HEK293T (cell line): ENCODE measurements at regions not wholly inside any gene's neighbourhood (a gene's known extent, or its start where the extent isn't known, plus 50 kb on each side); places are given as distances from the start of the nearest gene placed in this dataset.

Experiments used
- CTCF ChIA-PET: fragments of 350-600 bp; formaldehyde crosslinking; extraction: SDS; loops from one replicate; lab custom pipeline; 2021; ENCODE audit warnings: antibody characterized with exemption, inconsistent platforms; lab: Yijun Ruan, JAX
- POLR2A ChIA-PET: fragments of 350-600 bp; formaldehyde crosslinking; extraction: SDS; loops from one replicate; lab custom pipeline; 2020; ENCODE audit warnings: antibody characterized with exemption, inconsistent platforms; lab: Yijun Ruan, JAX
- DNase-seq: peaks from one replicate; pipeline ENCODE4 v3.0.0; 2012; ENCODE audit warnings: mixed read lengths; ENCODE audit errors: extremely low spot score
- ARNT ChIP-seq: fragments of 450-650 bp; IDR thresholded peaks from 2 replicates; pipeline ENCODE4 v1.6.1; 2017; ENCODE audit warnings: mild to moderate bottlenecking
- BHLHE40 ChIP-seq: fragments of 450-650 bp; IDR thresholded peaks from 2 replicates; pipeline ENCODE4 v1.6.1; 2016; ENCODE audit warnings: mild to moderate bottlenecking, moderate library complexity, borderline replicate concordance
- CTBP1 ChIP-seq: fragments of 450-650 bp; IDR thresholded peaks from 2 replicates; pipeline ENCODE4 v1.6.1; 2016; ENCODE audit warnings: borderline replicate concordance
- ELF4 ChIP-seq: fragments of 450-650 bp; IDR thresholded peaks from 2 replicates; pipeline ENCODE4 v1.6.1; 2017; ENCODE audit warnings: antibody characterized with exemption
- FOXA1 ChIP-seq: fragments of 450-650 bp; IDR thresholded peaks from 2 replicates; pipeline ENCODE4 v1.6.1; 2016; ENCODE audit warnings: mild to moderate bottlenecking
- FOXK2 ChIP-seq: fragments of 450-650 bp; IDR thresholded peaks from 2 replicates; pipeline ENCODE4 v1.6.1; 2016; ENCODE audit warnings: mild to moderate bottlenecking
- FOXM1 ChIP-seq: fragments of 450-650 bp; IDR thresholded peaks from 2 replicates; pipeline ENCODE4 v1.6.1; 2017; ENCODE audit warnings: mild to moderate bottlenecking, borderline replicate concordance
- HDGF ChIP-seq: fragments of 450-650 bp; IDR thresholded peaks from 2 replicates; pipeline ENCODE4 v1.6.1; 2017; ENCODE audit warnings: antibody characterized with exemption, borderline replicate concordance
- L3MBTL2 ChIP-seq: fragments of 450-650 bp; conservative IDR thresholded peaks from 2 replicates; pipeline ENCODE4 v1.6.1; 2016; ENCODE audit warnings: mild to moderate bottlenecking
- LEF1 ChIP-seq: fragments of 450-650 bp; IDR thresholded peaks from 2 replicates; pipeline ENCODE4 v1.6.1; 2017; ENCODE audit warnings: mild to moderate bottlenecking, borderline replicate concordance
- NFRKB ChIP-seq: fragments of 450-650 bp; IDR thresholded peaks from 2 replicates; pipeline ENCODE4 v1.6.1; 2016; ENCODE audit warnings: mild to moderate bottlenecking, moderate library complexity
- SP1 ChIP-seq: fragments of 450-650 bp; IDR thresholded peaks from 2 replicates; pipeline ENCODE4 v1.6.1; 2017
- SUZ12 ChIP-seq: fragments of 450-650 bp; IDR thresholded peaks from 2 replicates; pipeline ENCODE4 v1.6.1; 2016; ENCODE audit warnings: mild to moderate bottlenecking
- TARDBP ChIP-seq: fragments of 450-650 bp; IDR thresholded peaks from 2 replicates; pipeline ENCODE4 v1.6.1; 2016
- ZNF384 ChIP-seq: fragments of 450-650 bp; IDR thresholded peaks from 2 replicates; pipeline ENCODE4 v1.6.1; 2016
- TF ChIP-seq, protein P1 (sequence below): fragments of 450-650 bp; IDR thresholded peaks from 2 replicates; pipeline ENCODE4 v1.6.1; 2016

DNA sequence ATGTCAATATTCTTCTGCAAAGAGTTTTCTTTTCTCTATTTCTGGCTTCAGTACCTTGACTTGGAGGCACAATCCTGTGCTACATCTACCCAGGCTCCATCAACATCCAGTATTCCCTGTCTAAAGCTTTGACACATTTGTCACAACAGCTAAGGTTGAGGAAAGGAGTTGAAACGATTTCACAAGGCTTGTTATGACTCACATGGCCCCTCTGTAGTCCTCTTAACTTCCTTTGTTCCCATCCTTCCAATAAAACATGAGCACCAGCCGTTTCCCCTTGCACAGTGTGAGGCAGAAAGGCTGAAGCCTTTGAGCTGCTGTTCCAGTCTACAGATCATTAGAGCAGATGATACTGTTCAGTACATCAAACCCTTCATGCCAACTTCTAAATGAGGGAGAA is 163.0 kb upstream of the TMCO5A start:
- no peak for TF ChIP-seq L3MBTL2
- CTCF ChIA-PET, result no interaction called here
- POLR2A ChIA-PET, result no interaction called here
- DNase-seq, result no peak

DNA sequence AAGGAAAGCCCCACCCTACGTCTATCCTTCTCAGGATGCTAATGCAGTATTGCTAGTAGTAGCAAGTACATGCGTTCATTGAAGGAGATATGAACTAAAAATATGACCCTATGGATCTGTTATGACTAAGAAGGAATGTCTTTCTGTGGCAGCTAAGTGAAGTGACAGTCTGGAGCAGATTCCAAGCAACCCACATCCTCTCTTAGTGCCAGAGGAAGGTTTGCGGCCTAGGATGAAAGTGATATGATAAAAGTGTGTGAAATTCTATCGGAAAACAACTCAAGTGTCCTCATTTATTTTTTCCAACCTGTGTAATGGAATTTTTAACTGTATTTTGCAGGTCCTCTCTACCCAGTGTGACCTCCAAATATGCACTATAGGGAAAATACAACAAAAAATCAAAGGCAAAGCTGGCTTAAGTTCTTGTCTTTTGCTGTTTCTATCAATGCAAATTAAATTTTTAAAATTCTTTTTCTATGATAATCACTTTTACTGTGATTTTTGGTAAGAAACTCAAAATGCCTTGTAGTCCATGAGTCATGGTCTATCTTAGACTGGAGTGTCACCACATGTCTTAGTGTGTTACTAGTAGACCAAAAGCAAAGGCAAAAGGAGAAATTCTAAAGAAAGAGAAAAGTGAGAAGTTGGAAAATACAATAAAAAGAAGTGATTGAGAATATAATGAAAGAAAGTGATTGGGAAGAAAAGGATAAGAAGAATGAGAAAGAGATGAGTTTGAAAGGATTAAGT is 161.2 kb upstream of the TMCO5A start:
- POLR2A ChIA-PET, result no interaction called here
- CTCF ChIA-PET, result no interaction called here
- no peak for TF ChIP-seq CTBP1
- no peak for TF ChIP-seq LEF1
- TF ChIP-seq NFRKB, result no peak
- no peak for TF ChIP-seq HDGF
- no peak for TF ChIP-seq ELF4
- DNase-seq, result no peak

DNA sequence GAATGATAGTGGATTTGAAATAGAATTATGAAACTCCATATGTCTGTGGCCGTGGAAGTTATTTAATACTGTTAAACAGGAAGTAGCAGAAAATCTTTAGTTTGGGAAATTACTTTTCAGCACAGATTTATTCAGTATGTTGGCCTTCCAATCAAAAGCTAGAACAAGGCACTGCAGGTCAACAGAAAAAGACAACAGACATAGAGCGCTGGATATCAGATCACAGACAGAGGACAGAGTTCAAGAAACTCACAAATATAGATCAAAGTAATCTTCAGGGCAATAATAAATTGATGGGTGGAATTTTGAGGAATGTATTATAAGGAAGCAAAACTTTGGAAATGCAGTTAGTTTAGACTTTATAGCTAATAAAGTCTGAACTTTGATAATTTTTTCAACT is 159.5 kb upstream of the TMCO5A start:
- TF ChIP-seq ELF4, result no peak
- TF ChIP-seq FOXA1, result no peak
- TF ChIP-seq BHLHE40, result no peak
- no peak for TF ChIP-seq LEF1
- no peak for TF ChIP-seq FOXM1
- TF ChIP-seq SUZ12, result no peak
- TF ChIP-seq ARNT, result no peak
- CTCF ChIA-PET, result no interaction called here
- DNase-seq, result no peak
- POLR2A ChIA-PET, result no interaction called here

DNA sequence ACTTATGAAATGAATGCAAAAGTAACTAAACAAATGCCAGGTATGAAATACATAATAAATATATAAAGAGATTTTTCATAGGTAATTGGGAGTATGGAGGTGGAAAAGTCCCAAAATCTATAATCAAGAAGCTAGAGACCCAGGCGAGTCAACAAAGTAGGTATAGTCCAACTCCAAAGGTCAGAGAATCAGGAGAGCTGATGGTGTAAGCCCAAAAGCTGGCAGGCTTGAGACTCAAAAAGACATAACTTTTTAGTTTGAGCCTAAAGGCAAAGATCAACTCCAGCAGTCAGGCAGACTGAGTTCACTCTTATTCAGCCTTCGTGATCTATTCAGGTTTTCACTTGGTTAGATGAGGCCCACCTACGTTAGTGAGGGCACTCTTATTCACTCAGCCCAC is 157.4 kb upstream of the TMCO5A start:
- ChIA-PET POLR2A (no interaction called here), CTCF (no interaction called here)
- no peak for TF ChIP-seq ELF4
- no peak for TF ChIP-seq ZNF384
- TF ChIP-seq CTBP1, result no peak
- no peak for TF ChIP-seq SUZ12
- TF ChIP-seq HDGF, result no peak
- no peak for TF ChIP-seq FOXM1
- TF ChIP-seq ARNT, result no peak
- no peak for TF ChIP-seq LEF1
- DNase-seq, result no peak

DNA sequence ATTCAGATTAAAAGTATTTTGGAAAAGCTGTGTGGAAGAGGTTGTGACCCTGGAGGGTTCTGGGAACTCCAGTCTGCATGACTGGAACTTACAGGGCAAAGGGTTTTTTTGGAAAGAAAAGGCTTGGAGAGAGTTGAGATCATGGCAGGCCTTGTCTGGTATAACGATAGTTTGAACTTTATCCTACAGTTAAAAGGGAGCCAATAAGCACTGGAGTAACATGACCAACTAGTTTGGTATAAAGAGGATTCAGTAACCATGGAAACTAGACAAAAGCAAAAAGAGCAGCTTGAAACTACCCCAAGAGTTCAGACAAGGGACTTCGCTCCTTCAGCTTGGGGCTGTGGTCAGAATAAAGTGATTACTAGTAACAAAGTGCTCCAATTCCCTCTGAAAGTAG is 151.2 kb upstream of the TMCO5A start:
- TF ChIP-seq ZNF384 (no peak), ELF4 (no peak)
- POLR2A ChIA-PET, result no interaction called here
- DNase-seq, result no peak
- CTCF ChIA-PET, result interaction anchor here (0.8 kb wide), 1 partner anchor 168 kb away, joined by 3 read pairs; no protein-coding TSS in a partner anchor

DNA sequence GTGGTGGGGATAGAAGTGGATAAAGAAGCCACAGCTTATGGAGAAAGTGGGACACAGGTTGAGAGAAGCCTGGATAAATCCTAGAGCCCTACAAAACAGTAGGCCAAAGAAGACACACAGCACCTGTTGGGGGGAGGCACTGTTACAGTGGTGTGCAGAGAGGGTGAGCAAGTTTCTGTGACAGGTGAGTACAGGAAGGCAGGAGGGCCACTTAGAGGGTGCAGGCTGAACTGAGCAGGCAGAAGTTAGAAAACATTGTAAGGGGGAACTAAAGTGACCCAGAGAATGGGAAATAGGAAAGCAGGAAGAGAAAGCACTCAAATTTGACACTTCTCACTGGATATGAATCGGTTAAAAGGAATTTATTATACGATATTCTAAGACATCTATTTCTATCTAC is 146.1 kb upstream of the TMCO5A start:
- TF ChIP-seq FOXA1 (no peak), LEF1 (no peak), NFRKB (no peak), FOXK2 (no peak), FOXM1 (no peak), TARDBP (no peak)
- ChIA-PET CTCF (no interaction called here), POLR2A (no interaction called here)
- DNase-seq, result no peak

DNA sequence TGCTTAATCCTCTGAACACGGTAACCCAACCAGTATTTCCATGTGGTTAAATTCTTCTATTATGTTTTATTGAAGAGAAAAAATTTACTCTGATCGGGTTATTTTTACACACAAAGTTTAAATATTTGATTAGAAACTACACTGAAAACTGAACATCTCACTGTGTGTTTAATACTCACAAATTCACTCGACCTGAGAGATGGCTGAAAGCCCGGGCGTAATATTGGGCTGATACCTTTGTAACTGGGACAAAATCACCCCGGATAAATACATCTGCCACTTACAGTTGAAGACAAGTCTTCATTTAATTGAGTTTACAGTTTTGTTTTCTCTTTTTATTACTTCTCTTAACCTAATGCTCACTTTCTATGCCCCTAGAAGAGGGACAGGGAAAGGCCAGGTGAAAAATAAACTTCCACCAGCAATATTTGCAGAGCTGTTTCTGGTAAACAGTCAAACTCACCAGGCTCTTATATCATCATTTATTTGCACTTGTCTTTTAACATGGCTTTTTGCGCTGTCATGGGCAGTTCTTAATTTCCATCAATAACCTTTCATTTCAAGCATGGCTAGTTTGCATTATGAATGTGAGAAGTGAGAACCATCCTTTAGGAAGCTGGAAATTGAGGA is 145.6 kb upstream of the TMCO5A start:
- CTCF ChIA-PET, result no interaction called here
- POLR2A ChIA-PET, result no interaction called here
- TF ChIP-seq HDGF (no peak), FOXA1 (no peak), SUZ12 (no peak), FOXK2 (no peak), CTBP1 (no peak), SP1 (no peak), FOXM1 (no peak), L3MBTL2 (no peak), BHLHE40 (no peak), ZNF384 (no peak), ELF4 (no peak), ARNT (no peak), LEF1 (no peak), NFRKB (no peak), TARDBP (no peak)
- TF ChIP-seq, protein P1, sequence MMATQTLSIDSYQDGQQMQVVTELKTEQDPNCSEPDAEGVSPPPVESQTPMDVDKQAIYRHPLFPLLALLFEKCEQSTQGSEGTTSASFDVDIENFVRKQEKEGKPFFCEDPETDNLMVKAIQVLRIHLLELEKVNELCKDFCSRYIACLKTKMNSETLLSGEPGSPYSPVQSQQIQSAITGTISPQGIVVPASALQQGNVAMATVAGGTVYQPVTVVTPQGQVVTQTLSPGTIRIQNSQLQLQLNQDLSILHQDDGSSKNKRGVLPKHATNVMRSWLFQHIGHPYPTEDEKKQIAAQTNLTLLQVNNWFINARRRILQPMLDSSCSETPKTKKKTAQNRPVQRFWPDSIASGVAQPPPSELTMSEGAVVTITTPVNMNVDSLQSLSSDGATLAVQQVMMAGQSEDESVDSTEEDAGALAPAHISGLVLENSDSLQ, result no peak
- DNase-seq, result no peak

DNA sequence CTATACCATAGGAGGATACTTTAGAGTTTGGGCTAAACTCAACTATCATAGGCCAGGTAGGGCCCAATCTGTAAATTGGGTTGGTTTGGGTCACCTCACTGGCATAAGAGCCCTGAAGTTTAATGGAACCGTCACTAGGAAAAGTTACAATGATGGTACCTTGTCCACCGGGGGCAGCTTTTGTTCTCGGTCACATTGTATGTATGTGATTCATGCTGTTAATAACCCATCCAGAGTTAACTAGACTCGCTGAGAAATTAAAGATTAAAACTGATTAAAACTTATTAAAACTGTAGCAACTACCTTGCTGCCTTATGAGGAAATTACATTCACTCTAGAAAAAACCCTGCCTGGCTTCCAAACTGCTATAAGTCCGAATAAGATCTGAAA is 145.0 kb upstream of the TMCO5A start:
- POLR2A ChIA-PET, result no interaction called here
- no peak for DNase-seq
- TF ChIP-seq SUZ12 (no peak), TARDBP (no peak), L3MBTL2 (no peak), FOXA1 (no peak), CTBP1 (no peak), SP1 (no peak), FOXM1 (no peak), ELF4 (no peak), FOXK2 (no peak), BHLHE40 (no peak), LEF1 (no peak), ZNF384 (no peak), HDGF (no peak), NFRKB (no peak), ARNT (no peak)
- TF ChIP-seq, protein P1, result no peak
- CTCF ChIA-PET, result no interaction called here
